SJCRH30 (cell line): ENCODE measurements at regions not wholly inside any gene's neighbourhood (a gene's known extent, or its start where the extent isn't known, plus 50 kb on each side); places are given as distances from the start of the nearest gene placed in this dataset.
A peak's percentile ranks its signal among the peaks of the same experiment; 100 is the strongest.
"Not testable (repeated sequence)": the region's sequence is repeated elsewhere in the genome, so short reads cannot be mapped to it uniquely, and the experiment has no call there.

Experiments
- DNase-seq, 2 experiments: peaks; one replicate each; pipeline ENCODE4 v3.0.0-alpha.2; 2015 to 2020
- H3K27ac ChIP-seq: fragments of 250-450 bp; sonication (Bioruptor Pico); 2 replicates; pipeline ENCODE4 v1.5.1; 2020; ENCODE audit warnings: mild to moderate bottlenecking, moderate library complexity
- H3K27me3 ChIP-seq: fragments of 250-450 bp; sonication (Bioruptor Pico); 2 replicates; pipeline ENCODE4 v1.5.1; 2020; ENCODE audit warnings: mild to moderate bottlenecking, moderate library complexity
- H3K36me3 ChIP-seq: fragments of 250-450 bp; sonication (Bioruptor Pico); 2 replicates; pipeline ENCODE4 v1.5.1; 2020; ENCODE audit warnings: mild to moderate bottlenecking, moderate library complexity
- H3K4me1 ChIP-seq: fragments of 250-450 bp; sonication (Bioruptor Pico); 2 replicates; pipeline ENCODE4 v1.5.1; 2020; ENCODE audit warnings: mild to moderate bottlenecking, moderate library complexity
- H3K4me3 ChIP-seq: fragments of 250-450 bp; sonication (Bioruptor Pico); 2 replicates; pipeline ENCODE4 v1.5.1; 2020; ENCODE audit warnings: mild to moderate bottlenecking, moderate library complexity
- H3K9me3 ChIP-seq: fragments of 250-450 bp; sonication (Bioruptor Pico); replicated peaks from 2 replicates; pipeline ENCODE4 v1.5.1; 2020; ENCODE audit warnings: mild to moderate bottlenecking, moderate library complexity

- Histone ChIP-seq H3K36me3 (no peaks in the 10 kb centered on the region), H3K9me3 (no peaks in the 10 kb centered on the region), H3K4me3 (no peak overlapping the region), H3K27me3 (no peaks in the 10 kb centered on the region), H3K27ac (no peak overlapping the region), H3K4me1 (no peaks in the 10 kb centered on the region)
- DNase-seq: no peak
Observed at GRCh38 chr3:181329024-181329423, 339.5 kb upstream of the DNAJC19 start.

- DNase-seq: no peak
- no peak overlapping the region for H3K4me3 ChIP-seq
- H3K36me3 ChIP-seq: no peaks in the 10 kb centered on the region
- H3K27me3 ChIP-seq: no peaks in the 10 kb centered on the region
- no peaks in the 10 kb centered on the region for H3K9me3 ChIP-seq
- H3K27ac ChIP-seq: no peak overlapping the region
- no peaks in the 10 kb centered on the region for H3K4me1 ChIP-seq
Observed at GRCh38 chr3:181328346-181328745, 338.8 kb upstream of the DNAJC19 start.

- no peak for DNase-seq
- Histone ChIP-seq H3K4me1 (no peaks in the 10 kb centered on the region), H3K9me3 (no peaks in the 10 kb centered on the region), H3K27ac (no peak overlapping the region), H3K27me3 (no peaks in the 10 kb centered on the region), H3K4me3 (no peak overlapping the region), H3K36me3 (no peaks in the 10 kb centered on the region)
Observed at GRCh38 chr3:181327349-181327748, 337.8 kb upstream of the DNAJC19 start.

- Histone ChIP-seq H3K4me3 (no peak overlapping the region), H3K27me3 (no peaks in the 10 kb centered on the region), H3K9me3 (no peaks in the 10 kb centered on the region), H3K27ac (no peak overlapping the region), H3K4me1 (no peaks in the 10 kb centered on the region), H3K36me3 (no peaks in the 10 kb centered on the region)
- peak in 1 of 2 experiments; percentile 47 for DNase-seq
Observed at GRCh38 chr3:181326637-181327223, 337.2 kb upstream of the DNAJC19 start.

GRCh38 chr3:181324516-181324915 is 335.0 kb upstream of the DNAJC19 start:
- not testable (repeated sequence) for H3K9me3 ChIP-seq, H3K36me3 ChIP-seq, H3K4me3 ChIP-seq, H3K4me1 ChIP-seq, H3K27me3 ChIP-seq, DNase-seq, H3K27ac ChIP-seq

GRCh38 chr3:181318321-181318720 is 328.8 kb upstream of the DNAJC19 start:
- H3K27me3 ChIP-seq: no peaks in the 10 kb centered on the region
- H3K27ac ChIP-seq: no peak overlapping the region
- no peak for DNase-seq
- no peaks in the 10 kb centered on the region for H3K36me3 ChIP-seq
- no peaks in the 10 kb centered on the region for H3K4me1 ChIP-seq
- H3K4me3 ChIP-seq: no peak overlapping the region
- H3K9me3 ChIP-seq: no peaks in the 10 kb centered on the region

- peak in 1 of 2 experiments; percentile 5 for DNase-seq
- no peaks in the 10 kb centered on the region for H3K27me3 ChIP-seq
- H3K4me1 ChIP-seq: no peaks in the 10 kb centered on the region
- no peak overlapping the region for H3K4me3 ChIP-seq
- H3K9me3 ChIP-seq: no peaks in the 10 kb centered on the region
- H3K36me3 ChIP-seq: no peaks in the 10 kb centered on the region
- H3K27ac ChIP-seq: no peak overlapping the region
Observed at GRCh38 chr3:181317508-181317907, 328.0 kb upstream of the DNAJC19 start.

GRCh38 chr3:181316482-181316881 is 326.9 kb upstream of the DNAJC19 start:
- no peak overlapping the region for H3K4me3 ChIP-seq
- no peaks in the 10 kb centered on the region for H3K27me3 ChIP-seq
- H3K27ac ChIP-seq: no peak overlapping the region
- H3K9me3 ChIP-seq: no peaks in the 10 kb centered on the region
- peak; percentile 13 to 54 for DNase-seq
- H3K36me3 ChIP-seq: no peaks in the 10 kb centered on the region
- no peaks in the 10 kb centered on the region for H3K4me1 ChIP-seq

GRCh38 chr3:181313335-181313734 is 323.8 kb upstream of the DNAJC19 start:
- Histone ChIP-seq H3K27me3 (no peaks in the 10 kb centered on the region), H3K4me3 (no peak overlapping the region), H3K4me1 (no peaks in the 10 kb centered on the region), H3K9me3 (no peaks in the 10 kb centered on the region), H3K27ac (no peak overlapping the region), H3K36me3 (no peaks in the 10 kb centered on the region)
- DNase-seq: no peak

- no peak overlapping the region for H3K4me3 ChIP-seq
- no peak overlapping the region for H3K27ac ChIP-seq
- no peaks in the 10 kb centered on the region for H3K9me3 ChIP-seq
- H3K27me3 ChIP-seq: no peaks in the 10 kb centered on the region
- H3K4me1 ChIP-seq: no peaks in the 10 kb centered on the region
- DNase-seq: no peak
- H3K36me3 ChIP-seq: no peaks in the 10 kb centered on the region
Observed at GRCh38 chr3:181311186-181311585, 321.6 kb upstream of the DNAJC19 start.

- Histone ChIP-seq H3K4me3 (no peak overlapping the region), H3K27me3 (no peaks in the 10 kb centered on the region), H3K4me1 (no peaks in the 10 kb centered on the region), H3K27ac (no peak overlapping the region), H3K36me3 (no peaks in the 10 kb centered on the region), H3K9me3 (no peaks in the 10 kb centered on the region)
- no peak for DNase-seq
Observed at GRCh38 chr3:181302960-181303359, 313.4 kb upstream of the DNAJC19 start.

- Histone ChIP-seq H3K4me1 (no peaks in the 10 kb centered on the region), H3K27ac (no peak overlapping the region), H3K9me3 (no peaks in the 10 kb centered on the region), H3K36me3 (no peaks in the 10 kb centered on the region), H3K4me3 (no peak overlapping the region), H3K27me3 (no peaks in the 10 kb centered on the region)
- DNase-seq: no peak
Observed at GRCh38 chr3:181300033-181300432, 310.5 kb upstream of the DNAJC19 start.

GRCh38 chr3:181298421-181298820 is 308.9 kb upstream of the DNAJC19 start:
- no peak overlapping the region for H3K27ac ChIP-seq
- H3K9me3 ChIP-seq: no peaks in the 10 kb centered on the region
- H3K27me3 ChIP-seq: no peaks in the 10 kb centered on the region
- H3K4me1 ChIP-seq: no peaks in the 10 kb centered on the region
- no peak overlapping the region for H3K4me3 ChIP-seq
- no peak for DNase-seq
- no peaks in the 10 kb centered on the region for H3K36me3 ChIP-seq

GRCh38 chr3:181292984-181293383 is 303.4 kb upstream of the DNAJC19 start:
- Histone ChIP-seq H3K4me3 (no peak overlapping the region), H3K9me3 (no peaks in the 10 kb centered on the region), H3K27me3 (no peaks in the 10 kb centered on the region), H3K4me1 (no peaks in the 10 kb centered on the region), H3K36me3 (no peaks in the 10 kb centered on the region), H3K27ac (no peak overlapping the region)
- DNase-seq: no peak

GRCh38 chr3:181290941-181291340 is 301.4 kb upstream of the DNAJC19 start:
- no peaks in the 10 kb centered on the region for H3K36me3 ChIP-seq
- no peaks in the 10 kb centered on the region for H3K27me3 ChIP-seq
- no peak overlapping the region for H3K27ac ChIP-seq
- H3K9me3 ChIP-seq: no peaks in the 10 kb centered on the region
- DNase-seq: no peak
- no peak overlapping the region for H3K4me3 ChIP-seq
- no peaks in the 10 kb centered on the region for H3K4me1 ChIP-seq

GRCh38 chr3:181289306-181289705 is 299.8 kb upstream of the DNAJC19 start:
- no peaks in the 10 kb centered on the region for H3K9me3 ChIP-seq
- no peak overlapping the region for H3K27ac ChIP-seq
- no peak for DNase-seq
- H3K4me1 ChIP-seq: no peaks in the 10 kb centered on the region
- H3K4me3 ChIP-seq: no peak overlapping the region
- no peaks in the 10 kb centered on the region for H3K27me3 ChIP-seq
- no peaks in the 10 kb centered on the region for H3K36me3 ChIP-seq
